HEK293T (cell line): ENCODE measurements at regions not wholly inside any gene's neighbourhood (a gene's known extent, or its start where the extent isn't known, plus 50 kb on each side); places are given as distances from the start of the nearest gene placed in this dataset.

ENCODE experiments used
- CTCF ChIA-PET: fragments of 350-600 bp; formaldehyde crosslinking; extraction: SDS; loops from one replicate; lab custom pipeline; 2021; ENCODE audit warnings: antibody characterized with exemption, inconsistent platforms; lab: Yijun Ruan, JAX
- POLR2A ChIA-PET: fragments of 350-600 bp; formaldehyde crosslinking; extraction: SDS; loops from one replicate; lab custom pipeline; 2020; ENCODE audit warnings: antibody characterized with exemption, inconsistent platforms; lab: Yijun Ruan, JAX
- DNase-seq: peaks from one replicate; pipeline ENCODE4 v3.0.0; 2012; ENCODE audit warnings: mixed read lengths; ENCODE audit errors: extremely low spot score
- ARNT ChIP-seq: fragments of 450-650 bp; IDR thresholded peaks from 2 replicates; pipeline ENCODE4 v1.6.1; 2017; ENCODE audit warnings: mild to moderate bottlenecking
- BHLHE40 ChIP-seq: fragments of 450-650 bp; IDR thresholded peaks from 2 replicates; pipeline ENCODE4 v1.6.1; 2016; ENCODE audit warnings: mild to moderate bottlenecking, moderate library complexity, borderline replicate concordance
- CTBP1 ChIP-seq: fragments of 450-650 bp; IDR thresholded peaks from 2 replicates; pipeline ENCODE4 v1.6.1; 2016; ENCODE audit warnings: borderline replicate concordance
- ELF4 ChIP-seq: fragments of 450-650 bp; IDR thresholded peaks from 2 replicates; pipeline ENCODE4 v1.6.1; 2017; ENCODE audit warnings: antibody characterized with exemption
- FOXA1 ChIP-seq: fragments of 450-650 bp; IDR thresholded peaks from 2 replicates; pipeline ENCODE4 v1.6.1; 2016; ENCODE audit warnings: mild to moderate bottlenecking
- FOXK2 ChIP-seq: fragments of 450-650 bp; IDR thresholded peaks from 2 replicates; pipeline ENCODE4 v1.6.1; 2016; ENCODE audit warnings: mild to moderate bottlenecking
- FOXM1 ChIP-seq: fragments of 450-650 bp; IDR thresholded peaks from 2 replicates; pipeline ENCODE4 v1.6.1; 2017; ENCODE audit warnings: mild to moderate bottlenecking, borderline replicate concordance
- HDGF ChIP-seq: fragments of 450-650 bp; IDR thresholded peaks from 2 replicates; pipeline ENCODE4 v1.6.1; 2017; ENCODE audit warnings: antibody characterized with exemption, borderline replicate concordance
- L3MBTL2 ChIP-seq: fragments of 450-650 bp; conservative IDR thresholded peaks from 2 replicates; pipeline ENCODE4 v1.6.1; 2016; ENCODE audit warnings: mild to moderate bottlenecking
- LEF1 ChIP-seq: fragments of 450-650 bp; IDR thresholded peaks from 2 replicates; pipeline ENCODE4 v1.6.1; 2017; ENCODE audit warnings: mild to moderate bottlenecking, borderline replicate concordance
- NFRKB ChIP-seq: fragments of 450-650 bp; IDR thresholded peaks from 2 replicates; pipeline ENCODE4 v1.6.1; 2016; ENCODE audit warnings: mild to moderate bottlenecking, moderate library complexity
- SP1 ChIP-seq: fragments of 450-650 bp; IDR thresholded peaks from 2 replicates; pipeline ENCODE4 v1.6.1; 2017
- SUZ12 ChIP-seq: fragments of 450-650 bp; IDR thresholded peaks from 2 replicates; pipeline ENCODE4 v1.6.1; 2016; ENCODE audit warnings: mild to moderate bottlenecking
- TARDBP ChIP-seq: fragments of 450-650 bp; IDR thresholded peaks from 2 replicates; pipeline ENCODE4 v1.6.1; 2016
- ZNF384 ChIP-seq: fragments of 450-650 bp; IDR thresholded peaks from 2 replicates; pipeline ENCODE4 v1.6.1; 2016
- TF ChIP-seq, protein P1 (sequence below): fragments of 450-650 bp; IDR thresholded peaks from 2 replicates; pipeline ENCODE4 v1.6.1; 2016

DNA sequence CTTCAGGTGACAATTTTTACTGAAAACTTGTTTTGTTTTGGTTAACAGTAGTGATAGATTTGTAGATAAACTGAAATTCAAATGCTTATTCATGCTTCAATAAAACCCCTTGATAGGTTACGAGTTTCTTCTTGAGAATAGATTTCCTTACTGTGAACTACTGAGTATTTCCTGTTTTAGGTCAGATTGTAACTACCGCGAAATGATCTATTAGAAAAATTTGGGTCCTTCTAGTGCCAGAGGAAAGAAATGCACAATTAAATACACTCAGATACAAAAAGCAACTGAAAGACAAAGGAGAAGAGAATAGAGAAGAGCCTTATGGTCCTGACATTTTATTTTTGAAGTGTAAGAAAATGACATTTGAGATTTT is 251.7 kb upstream of the TBL1XR1 start:
- TF ChIP-seq ZNF384 (no peak), ELF4 (no peak), HDGF (no peak), LEF1 (no peak), NFRKB (no peak), ARNT (no peak), BHLHE40 (no peak), FOXK2 (no peak), SUZ12 (no peak), L3MBTL2 (no peak), CTBP1 (no peak), FOXM1 (no peak), SP1 (no peak), TARDBP (no peak), FOXA1 (no peak)
- ChIA-PET CTCF (interaction anchor here (0.5 kb wide), 1 partner anchor 89 kb away, joined by 5 read pairs; no protein-coding TSS in a partner anchor), POLR2A (no interaction called here)
- no peak for DNase-seq

DNA sequence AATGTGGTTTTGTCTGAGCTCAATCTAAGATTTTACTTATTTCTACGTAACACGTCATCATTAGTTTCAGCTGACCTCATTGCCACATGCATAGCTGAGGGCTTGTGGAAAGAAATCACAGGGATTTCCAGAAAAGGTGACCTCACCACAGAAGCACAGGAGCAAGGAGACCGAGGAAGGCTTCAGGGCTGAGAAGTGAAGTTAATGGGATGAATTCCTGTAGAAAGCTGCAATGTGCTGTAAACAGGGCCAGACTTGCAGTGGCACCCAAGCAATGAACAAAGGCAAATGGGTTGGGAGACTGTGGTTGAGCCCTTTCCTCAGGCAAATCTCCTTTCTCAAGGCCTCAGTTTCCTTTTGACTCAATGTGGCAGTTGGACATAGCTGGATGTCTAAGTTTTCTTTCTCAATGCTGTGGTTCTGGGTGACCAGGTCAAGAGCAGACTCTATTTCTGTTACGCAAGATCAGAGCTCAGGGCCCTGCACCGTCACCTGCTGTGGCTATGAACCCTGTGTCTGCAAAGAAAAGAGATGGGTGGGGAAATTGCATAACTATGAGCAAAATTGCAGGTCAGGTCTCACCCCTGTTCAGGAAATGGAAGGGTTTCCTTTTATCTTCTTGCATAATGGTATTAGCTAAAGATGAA is 252.2 kb upstream of the TBL1XR1 start:
- DNase-seq, result no peak
- CTCF ChIA-PET, result interaction anchor here (0.5 kb wide), 1 partner anchor 89 kb away, joined by 5 read pairs; no protein-coding TSS in a partner anchor
- POLR2A ChIA-PET, result no interaction called here
- TF ChIP-seq NFRKB (no peak), ZNF384 (no peak), LEF1 (no peak), L3MBTL2 (no peak), CTBP1 (no peak), FOXK2 (no peak), SP1 (no peak), ARNT (no peak), TARDBP (no peak), HDGF (no peak), ELF4 (no peak), BHLHE40 (no peak), FOXA1 (no peak), FOXM1 (no peak)
- TF ChIP-seq, protein P1, sequence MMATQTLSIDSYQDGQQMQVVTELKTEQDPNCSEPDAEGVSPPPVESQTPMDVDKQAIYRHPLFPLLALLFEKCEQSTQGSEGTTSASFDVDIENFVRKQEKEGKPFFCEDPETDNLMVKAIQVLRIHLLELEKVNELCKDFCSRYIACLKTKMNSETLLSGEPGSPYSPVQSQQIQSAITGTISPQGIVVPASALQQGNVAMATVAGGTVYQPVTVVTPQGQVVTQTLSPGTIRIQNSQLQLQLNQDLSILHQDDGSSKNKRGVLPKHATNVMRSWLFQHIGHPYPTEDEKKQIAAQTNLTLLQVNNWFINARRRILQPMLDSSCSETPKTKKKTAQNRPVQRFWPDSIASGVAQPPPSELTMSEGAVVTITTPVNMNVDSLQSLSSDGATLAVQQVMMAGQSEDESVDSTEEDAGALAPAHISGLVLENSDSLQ, result no peak

DNA sequence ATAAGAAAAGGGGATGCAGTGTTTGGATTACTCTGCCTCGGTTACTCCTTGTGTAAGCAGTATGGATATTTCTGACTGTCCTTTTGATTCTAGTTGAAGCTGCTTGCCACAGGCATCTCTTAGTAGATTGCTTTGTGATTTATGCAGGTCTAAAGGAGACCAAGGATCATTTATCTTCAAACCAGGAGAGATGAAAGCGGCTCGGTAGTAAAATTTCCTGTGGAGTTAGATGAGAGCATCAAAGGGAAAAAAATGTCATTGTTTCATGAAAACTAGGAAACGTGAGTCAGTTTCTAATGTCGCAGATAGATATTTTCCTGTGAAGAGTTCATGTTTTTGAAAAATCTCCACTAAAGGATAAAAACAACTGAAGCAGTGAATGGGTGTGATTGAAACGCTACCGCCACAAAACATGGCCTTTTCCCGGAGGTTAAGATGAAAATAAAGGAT is 254.0 kb upstream of the TBL1XR1 start:
- DNase-seq, result no peak
- ChIA-PET CTCF (no interaction called here), POLR2A (no interaction called here)
- TF ChIP-seq CTBP1, result no peak
- TF ChIP-seq ARNT, result no peak
- no peak for TF ChIP-seq LEF1
- no peak for TF ChIP-seq TARDBP
- no peak for TF ChIP-seq L3MBTL2
- no peak for TF ChIP-seq FOXK2
- TF ChIP-seq FOXA1, result no peak
- TF ChIP-seq ZNF384, result no peak
- TF ChIP-seq ELF4, result no peak
- TF ChIP-seq, protein P1, result no peak
- no peak for TF ChIP-seq BHLHE40
- TF ChIP-seq SUZ12, result no peak
- TF ChIP-seq HDGF, result no peak
- no peak for TF ChIP-seq NFRKB
- TF ChIP-seq SP1, result no peak
- TF ChIP-seq FOXM1, result no peak

DNA sequence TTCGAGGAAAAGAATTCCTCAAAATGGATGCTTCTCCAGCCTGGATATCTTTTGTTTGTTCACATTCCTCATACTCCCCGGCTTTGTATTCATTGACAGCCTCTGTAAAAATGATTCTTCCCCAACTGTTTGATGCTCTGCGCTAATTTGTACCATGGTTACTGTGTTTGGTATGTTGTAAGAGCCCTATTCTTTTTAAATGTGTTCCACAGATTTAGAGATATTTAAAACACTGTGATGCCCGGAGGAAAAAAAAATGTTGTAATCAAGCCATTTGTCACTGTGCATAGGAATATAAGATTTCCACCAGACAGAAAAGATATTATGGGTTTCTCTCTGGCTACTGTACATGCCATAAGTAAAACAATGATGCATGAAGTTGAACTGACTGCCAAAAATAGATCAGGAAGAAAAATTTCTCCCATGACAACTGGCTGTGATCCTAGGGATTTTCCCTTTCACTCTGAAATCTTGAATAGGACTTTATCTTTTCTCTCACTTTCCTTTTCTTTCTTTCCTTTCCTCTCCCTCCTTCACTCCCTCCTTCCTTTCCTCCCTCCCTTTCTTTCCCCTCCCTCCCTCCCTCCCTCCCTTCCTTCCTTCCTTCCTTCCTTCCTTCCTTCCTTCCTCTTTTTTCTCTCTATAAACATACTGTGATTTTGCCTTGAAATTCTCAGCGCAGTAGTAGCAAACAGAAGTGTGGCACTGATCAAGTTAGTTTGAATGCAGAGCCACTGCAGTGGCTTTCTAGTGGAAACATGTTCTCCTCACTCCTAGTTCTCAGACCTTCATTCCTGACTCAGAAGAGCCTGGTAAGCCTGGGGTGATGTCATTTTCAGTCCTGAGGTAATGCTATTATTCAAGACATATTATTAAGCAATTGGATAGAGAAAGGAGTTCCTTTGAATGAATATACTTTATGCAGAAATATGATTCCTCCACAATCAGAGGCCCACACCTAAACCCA is 254.9 kb upstream of the TBL1XR1 start:
- POLR2A ChIA-PET, result no interaction called here
- TF ChIP-seq, protein P1, result no peak
- no peak for TF ChIP-seq ARNT
- no peak for TF ChIP-seq FOXM1
- TF ChIP-seq NFRKB, result no peak
- no peak for TF ChIP-seq LEF1
- CTCF ChIA-PET, result no interaction called here
- no peak for DNase-seq

DNA sequence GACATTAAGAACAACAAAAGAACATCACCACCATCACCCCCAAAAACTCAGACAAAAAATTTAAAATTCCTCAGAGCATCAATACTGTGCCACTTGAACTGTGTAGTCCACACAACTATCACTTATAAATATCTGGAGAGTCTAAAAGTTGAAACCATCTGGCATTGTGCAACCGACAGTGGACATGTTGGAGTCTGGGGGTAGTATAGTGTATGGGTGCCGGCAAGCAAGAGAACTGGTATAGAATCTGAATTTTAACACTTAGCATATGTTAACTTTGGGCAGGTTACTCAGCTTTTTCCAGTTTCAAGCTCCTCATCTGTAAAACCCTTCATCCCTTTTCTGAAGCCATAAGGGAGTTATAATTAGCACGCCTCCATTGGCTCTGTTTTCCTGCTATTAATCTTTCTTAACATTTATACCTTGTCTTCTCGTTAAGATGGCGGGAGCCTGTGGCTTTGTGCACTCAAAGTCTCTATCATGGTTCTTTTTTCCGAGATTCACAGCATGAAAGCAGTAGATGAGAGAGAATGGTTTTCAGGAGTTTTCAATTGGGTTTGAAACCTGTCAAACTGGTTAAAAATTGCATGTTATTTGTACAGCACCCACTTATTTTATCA is 255.7 kb upstream of the TBL1XR1 start:
- ChIA-PET CTCF (no interaction called here), POLR2A (no interaction called here)
- DNase-seq, result no peak
- TF ChIP-seq ZNF384, result no peak
- no peak for TF ChIP-seq NFRKB
- no peak for TF ChIP-seq HDGF
- TF ChIP-seq FOXA1, result no peak
- no peak for TF ChIP-seq SUZ12
- no peak for TF ChIP-seq TARDBP
- no peak for TF ChIP-seq LEF1
- TF ChIP-seq ARNT, result no peak
- no peak for TF ChIP-seq FOXK2
- no peak for TF ChIP-seq FOXM1
- TF ChIP-seq, protein P1, result no peak
- no peak for TF ChIP-seq ELF4
- no peak for TF ChIP-seq L3MBTL2
- no peak for TF ChIP-seq CTBP1
- TF ChIP-seq SP1, result no peak
- TF ChIP-seq BHLHE40, result no peak
